ENCODE measurements at regions not wholly inside any gene's neighbourhood (a gene's known extent, or its start where the extent isn't known, plus 50 kb on each side); places are given as distances from the start of the nearest gene placed in this dataset.
"Not testable (repeated sequence)": the region's sequence is repeated elsewhere in the genome, so short reads cannot be mapped to it uniquely, and the experiment has no call there.

- H3K9me3 ChIP-seq (ENCODE audit: low read length) = no peaks in the 10 kb centered on the region
- Mint-ChIP-seq H3K36me3 (no peaks in the 10 kb centered on the region), H3K4me3 (no peak overlapping the region), H3K27ac (no peak overlapping the region), H3K9me3 (peaks cover 0 to 20% (median 10%) of the 10 kb centered on the region in 5 donors), H3K4me1 (no peaks in the 10 kb centered on the region), H3K27me3 (peaks cover 0 to 1% of the 10 kb centered on the region in 2 donors)
- ChIA-PET POLR2A (no interaction called here), CTCF (no interaction called here)
- H3K4me1 ChIP-seq (ENCODE audit: insufficient read depth, low read length) = no peaks in the 10 kb centered on the region
- DNase-seq = no peak
- H3K4me3 ChIP-seq (ENCODE audit: low read length) = no peak overlapping the region
- no peaks in the 10 kb centered on the region for H3K36me3 ChIP-seq (ENCODE audit: insufficient read depth, low read length)
- H3K27me3 ChIP-seq (ENCODE audit: insufficient read depth, low read length, poor library complexity, severe bottlenecking) = no peaks in the 10 kb centered on the region
- no peak overlapping the region for H3K27ac ChIP-seq (ENCODE audit: low read depth, low read length)
These were observed 348.8 kb upstream of the SETBP1 start for GRCh38 chr18:44331656-44332570.

GRCh38 chr18:44341759-44342158 lies 338.9 kb upstream of the SETBP1 start:
- Mint-ChIP-seq H3K27ac (no peak overlapping the region), H3K36me3 (no peaks in the 10 kb centered on the region), H3K9me3 (peaks cover 9 to 26% (median 20%) of the 10 kb centered on the region in 5 donors), H3K27me3 (peaks cover 0 to 1% of the 10 kb centered on the region in 2 donors), H3K4me3 (no peak overlapping the region), H3K4me1 (no peaks in the 10 kb centered on the region)
- ChIA-PET POLR2A (no interaction called here), CTCF (no interaction called here)
- H3K27me3 ChIP-seq (ENCODE audit: insufficient read depth, low read length, poor library complexity, severe bottlenecking) = no peaks in the 10 kb centered on the region
- no peak for DNase-seq
- no peaks in the 10 kb centered on the region for H3K36me3 ChIP-seq (ENCODE audit: insufficient read depth, low read length)
- H3K4me3 ChIP-seq (ENCODE audit: low read length) = no peak overlapping the region
- no peaks in the 10 kb centered on the region for H3K4me1 ChIP-seq (ENCODE audit: insufficient read depth, low read length)
- no peaks in the 10 kb centered on the region for H3K9me3 ChIP-seq (ENCODE audit: low read length)
- no peak overlapping the region for H3K27ac ChIP-seq (ENCODE audit: low read depth, low read length)

GRCh38 chr18:44342162-44342561 lies 338.5 kb upstream of the SETBP1 start:
- DNase-seq = no peak
- ChIA-PET CTCF (interaction anchor here (0.6 kb wide), 1 partner anchor 774 kb away, joined by 3 read pairs; no protein-coding TSS in a partner anchor), POLR2A (no interaction called here)
- Mint-ChIP-seq H3K4me1 (no peaks in the 10 kb centered on the region), H3K27ac (no peak overlapping the region), H3K9me3 (peaks cover 8 to 26% (median 18%) of the 10 kb centered on the region in 5 donors), H3K36me3 (no peaks in the 10 kb centered on the region), H3K27me3 (peaks cover 0 to 1% of the 10 kb centered on the region in 2 donors), H3K4me3 (no peak overlapping the region)
- no peaks in the 10 kb centered on the region for H3K27me3 ChIP-seq (ENCODE audit: insufficient read depth, low read length, poor library complexity, severe bottlenecking)
- no peak overlapping the region for H3K4me3 ChIP-seq (ENCODE audit: low read length)
- no peaks in the 10 kb centered on the region for H3K9me3 ChIP-seq (ENCODE audit: low read length)
- H3K36me3 ChIP-seq (ENCODE audit: insufficient read depth, low read length) = no peaks in the 10 kb centered on the region
- H3K4me1 ChIP-seq (ENCODE audit: insufficient read depth, low read length) = no peaks in the 10 kb centered on the region
- no peak overlapping the region for H3K27ac ChIP-seq (ENCODE audit: low read depth, low read length)

- H3K36me3 ChIP-seq (ENCODE audit: insufficient read depth, low read length) = no peaks in the 10 kb centered on the region
- Mint-ChIP-seq H3K4me1 (no peaks in the 10 kb centered on the region), H3K27ac (no peak overlapping the region), H3K4me3 (no peak overlapping the region), H3K9me3 (peaks cover 6 to 26% (median 16%) of the 10 kb centered on the region in 5 donors), H3K36me3 (no peaks in the 10 kb centered on the region), H3K27me3 (peaks cover 0 to 1% of the 10 kb centered on the region in 2 donors)
- no peaks in the 10 kb centered on the region for H3K27me3 ChIP-seq (ENCODE audit: insufficient read depth, low read length, poor library complexity, severe bottlenecking)
- H3K4me3 ChIP-seq (ENCODE audit: low read length) = no peak overlapping the region
- POLR2A ChIA-PET = no interaction called here
- no peak overlapping the region for H3K27ac ChIP-seq (ENCODE audit: low read depth, low read length)
- DNase-seq = no peak
- H3K9me3 ChIP-seq (ENCODE audit: low read length) = no peaks in the 10 kb centered on the region
- H3K4me1 ChIP-seq (ENCODE audit: insufficient read depth, low read length) = no peaks in the 10 kb centered on the region
- CTCF ChIA-PET = interaction anchor here (0.6 kb wide), 1 partner anchor 775 kb away, joined by 3 read pairs; no protein-coding TSS in a partner anchor
These were observed 337.7 kb upstream of the SETBP1 start for GRCh38 chr18:44342946-44343345.

GRCh38 chr18:44343570-44343969 lies 337.1 kb upstream of the SETBP1 start:
- H3K9me3 ChIP-seq (ENCODE audit: low read length) = no peaks in the 10 kb centered on the region
- H3K27me3 ChIP-seq (ENCODE audit: insufficient read depth, low read length, poor library complexity, severe bottlenecking) = no peaks in the 10 kb centered on the region
- Mint-ChIP-seq H3K4me3 (no peak overlapping the region), H3K27me3 (peaks cover 0 to 1% of the 10 kb centered on the region in 2 donors), H3K27ac (no peak overlapping the region), H3K4me1 (no peaks in the 10 kb centered on the region), H3K36me3 (no peaks in the 10 kb centered on the region), H3K9me3 (peaks cover 2 to 22% (median 10%) of the 10 kb centered on the region in 5 donors)
- no peak overlapping the region for H3K4me3 ChIP-seq (ENCODE audit: low read length)
- H3K27ac ChIP-seq (ENCODE audit: low read depth, low read length) = no peak overlapping the region
- no peaks in the 10 kb centered on the region for H3K4me1 ChIP-seq (ENCODE audit: insufficient read depth, low read length)
- DNase-seq = no peak
- no peaks in the 10 kb centered on the region for H3K36me3 ChIP-seq (ENCODE audit: insufficient read depth, low read length)
- ChIA-PET CTCF (no interaction called here), POLR2A (no interaction called here)

- ChIA-PET CTCF (no interaction called here), POLR2A (no interaction called here)
- no peaks in the 10 kb centered on the region for H3K27me3 ChIP-seq (ENCODE audit: insufficient read depth, low read length, poor library complexity, severe bottlenecking)
- Mint-ChIP-seq H3K27me3 (no peaks in the 10 kb centered on the region), H3K4me1 (no peaks in the 10 kb centered on the region), H3K9me3 (peaks cover 5 to 14% (median 6%) of the 10 kb centered on the region in 5 donors), H3K4me3 (no peak overlapping the region), H3K36me3 (no peaks in the 10 kb centered on the region), H3K27ac (no peak overlapping the region)
- H3K4me1 ChIP-seq (ENCODE audit: insufficient read depth, low read length) = no peaks in the 10 kb centered on the region
- H3K4me3 ChIP-seq (ENCODE audit: low read length) = no peak overlapping the region
- no peaks in the 10 kb centered on the region for H3K36me3 ChIP-seq (ENCODE audit: insufficient read depth, low read length)
- H3K27ac ChIP-seq (ENCODE audit: low read depth, low read length) = no peak overlapping the region
- no peak for DNase-seq
- no peaks in the 10 kb centered on the region for H3K9me3 ChIP-seq (ENCODE audit: low read length)
These were observed 324.0 kb upstream of the SETBP1 start for GRCh38 chr18:44356566-44357157.

- H3K27me3 Mint-ChIP-seq = no peaks in the 10 kb centered on the region
- peaks cover 2 to 14% (median 3%) of the 10 kb centered on the region in 5 donors for H3K9me3 Mint-ChIP-seq
- Histone ChIP-seq H3K27me3 (ENCODE audit: insufficient read depth, low read length, poor library complexity, severe bottlenecking) (no peaks in the 10 kb centered on the region), H3K4me3 (ENCODE audit: low read length) (no peak overlapping the region), H3K36me3 (ENCODE audit: insufficient read depth, low read length) (no peaks in the 10 kb centered on the region), H3K9me3 (ENCODE audit: low read length) (no peaks in the 10 kb centered on the region), H3K4me1 (ENCODE audit: insufficient read depth, low read length) (no peaks in the 10 kb centered on the region), H3K27ac (ENCODE audit: low read depth, low read length) (no peak overlapping the region)
- H3K4me3 Mint-ChIP-seq = no peak overlapping the region
- H3K27ac Mint-ChIP-seq = no peak overlapping the region
- ChIA-PET CTCF (no interaction called here), POLR2A (no interaction called here)
- H3K4me1 Mint-ChIP-seq = no peaks in the 10 kb centered on the region
- H3K36me3 Mint-ChIP-seq = no peaks in the 10 kb centered on the region
- no peak for DNase-seq
These were observed 322.3 kb upstream of the SETBP1 start for GRCh38 chr18:44358402-44358801.

GRCh38 chr18:44359741-44360140 lies 320.9 kb upstream of the SETBP1 start:
- H3K4me3 ChIP-seq (ENCODE audit: low read length); POLR2A ChIA-PET; DNase-seq; H3K27me3 ChIP-seq (ENCODE audit: insufficient read depth, low read length, poor library complexity, severe bottlenecking); H3K36me3 Mint-ChIP-seq; H3K4me1 Mint-ChIP-seq; H3K27ac ChIP-seq (ENCODE audit: low read depth, low read length); H3K27ac Mint-ChIP-seq; CTCF ChIA-PET; H3K9me3 Mint-ChIP-seq; H3K4me3 Mint-ChIP-seq; H3K9me3 ChIP-seq (ENCODE audit: low read length); H3K36me3 ChIP-seq (ENCODE audit: insufficient read depth, low read length); H3K4me1 ChIP-seq (ENCODE audit: insufficient read depth, low read length); H3K27me3 Mint-ChIP-seq: not testable (repeated sequence)

Data from CD8-positive, alpha-beta memory T cell (primary cell).